Cardiac septum (tissue), 1 donor: ENCODE measurements at regions not wholly inside any gene's neighbourhood (a gene's known extent, or its start where the extent isn't known, plus 50 kb on each side); places are given as distances from the start of the nearest gene placed in this dataset.

Source experiments
- DNase-seq: peaks from one replicate; pipeline ENCODE4 v3.0.0-alpha.2; 2020; ENCODE audit warnings: low spot score
- intact Hi-C: fragments of 100-400 bp; cut with DNase I; formaldehyde crosslinking; loops from one replicate; pipeline ENCODE4 v1.14.0; 2022
- donor health status: DM: no; HTN: no; CAD: no.

DNA sequence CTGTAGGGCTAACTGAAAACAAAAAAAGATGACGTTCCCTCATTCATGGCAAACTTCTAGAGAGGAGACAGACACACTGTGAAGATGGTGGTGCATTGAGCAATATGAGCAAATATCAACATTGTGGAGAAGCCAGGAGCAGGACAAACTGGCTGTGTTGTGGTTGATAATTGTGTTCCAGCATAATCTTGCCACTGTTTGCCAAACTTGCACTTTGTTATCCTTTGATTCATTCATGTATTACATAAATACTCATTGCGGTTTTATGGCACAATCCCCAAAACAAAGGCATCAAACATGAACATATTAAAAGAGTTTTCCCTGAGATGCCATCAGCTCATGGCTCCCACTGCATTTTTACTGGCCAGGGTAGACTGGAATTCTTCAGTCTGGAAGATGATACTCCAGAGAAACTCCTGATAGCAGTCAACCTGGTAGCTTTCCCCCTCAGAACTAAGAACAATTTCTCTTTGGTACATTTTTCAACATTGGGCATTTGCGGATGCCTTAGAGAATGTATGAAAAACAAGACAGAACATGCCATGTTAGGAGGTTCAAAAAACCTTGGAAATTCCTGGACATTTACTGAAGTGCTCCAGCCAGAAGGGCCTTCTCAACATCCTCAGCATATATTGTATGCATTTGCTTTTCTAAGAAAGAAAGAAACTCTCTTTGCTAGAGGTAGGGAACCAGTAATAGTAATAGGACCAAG, 487.4 kb upstream of the CELF4 start:
- intact Hi-C loops = no loop called here
- DNase-seq = no peak

DNA sequence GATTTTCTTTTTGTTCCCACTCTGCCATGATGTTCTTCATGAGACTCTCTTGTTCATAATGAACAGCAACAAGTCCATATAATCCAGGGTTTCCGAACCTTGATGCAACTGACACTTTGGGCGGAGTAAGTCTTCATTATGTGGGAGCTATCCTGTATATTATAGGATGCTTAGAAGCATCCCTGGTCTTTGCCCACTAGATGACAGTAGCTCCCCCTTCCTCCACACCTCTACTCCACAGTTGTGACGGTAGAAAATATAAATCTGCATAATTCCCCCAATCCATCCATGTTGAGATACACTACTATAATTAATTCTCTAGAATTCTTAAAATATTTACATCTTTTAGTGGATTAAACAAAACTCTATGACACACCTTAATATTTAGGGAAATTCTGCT, 482.2 kb upstream of the CELF4 start:
- intact Hi-C loops = no loop called here

DNA sequence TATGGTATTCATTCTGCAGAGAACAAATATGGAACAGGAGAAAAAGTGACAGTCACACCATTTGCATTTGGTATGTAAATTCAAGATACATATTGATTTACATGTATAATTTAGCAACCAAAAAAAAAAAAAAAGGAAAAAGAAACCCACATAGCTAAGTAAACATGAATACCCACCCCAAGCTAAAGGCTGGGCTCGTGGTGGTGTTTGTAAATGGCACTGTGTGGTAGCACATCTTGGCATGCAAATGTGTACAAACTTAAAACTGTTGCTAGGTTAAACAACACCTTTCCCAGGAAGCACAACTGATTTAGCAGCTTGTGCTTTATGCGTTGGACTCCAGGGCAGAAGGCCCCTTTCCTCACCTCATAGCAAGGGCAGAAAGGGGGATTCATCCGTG, 481.1 kb upstream of the CELF4 start:
- intact Hi-C loops = no loop called here
- DNase-seq = no peak

More for the DNA sequence above, 482.2 kb upstream of the CELF4 start:
- no peak for DNase-seq

DNA sequence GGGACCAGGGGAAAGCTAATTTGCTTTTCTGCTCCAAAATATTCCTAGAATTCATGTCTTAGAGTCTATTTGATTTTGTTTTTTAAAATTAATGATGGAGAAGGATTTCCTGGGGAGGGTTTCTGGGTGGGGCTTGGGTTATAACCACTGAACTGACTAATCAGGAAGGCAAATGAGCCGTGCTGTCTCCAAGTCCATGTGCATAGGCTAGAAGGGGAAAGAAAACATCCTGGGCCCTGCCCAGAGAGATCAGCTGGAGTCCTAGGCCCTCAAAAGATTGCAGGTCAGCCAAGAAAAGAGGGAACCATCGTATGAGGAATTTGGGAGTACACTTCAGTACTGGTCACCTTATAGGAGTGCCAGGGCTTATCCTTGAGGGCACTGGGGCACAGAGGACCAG, 480.2 kb upstream of the CELF4 start:
- intact Hi-C loops = no loop called here
- no peak for DNase-seq

DNA sequence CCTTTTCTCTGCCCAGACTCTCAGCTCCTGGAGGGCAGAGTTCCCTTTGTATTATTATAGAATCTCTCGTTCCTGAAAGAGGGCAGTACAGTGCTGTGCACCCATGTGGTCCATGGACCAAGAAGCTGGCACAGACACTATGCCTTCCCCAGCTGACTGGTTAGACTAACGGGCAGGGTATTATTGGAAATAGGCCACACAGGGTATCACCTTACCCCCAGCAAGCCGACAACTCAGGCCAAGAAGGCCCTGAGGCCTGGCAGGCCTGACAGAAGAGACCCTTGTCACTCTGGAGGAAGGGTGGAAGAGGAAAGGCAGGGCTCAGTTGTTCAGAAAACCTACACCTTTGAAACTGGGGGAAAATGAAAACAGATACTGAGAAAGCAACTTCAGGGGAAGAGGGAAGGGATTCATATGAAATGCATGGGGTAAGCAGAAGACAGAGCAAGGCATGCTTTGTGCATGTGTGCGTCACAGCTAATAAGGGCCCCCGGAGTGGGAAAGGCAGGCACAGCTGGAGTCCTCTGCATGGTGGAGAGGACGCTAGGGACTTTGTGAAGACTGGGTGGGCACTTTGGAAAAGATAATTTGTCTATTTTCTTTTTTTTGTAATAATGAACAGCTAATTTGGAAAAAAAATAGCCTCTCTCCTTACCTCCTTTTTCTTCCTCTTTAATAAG, 476.8 kb upstream of the CELF4 start:
- intact Hi-C loops = no loop called here
- no peak for DNase-seq

DNA sequence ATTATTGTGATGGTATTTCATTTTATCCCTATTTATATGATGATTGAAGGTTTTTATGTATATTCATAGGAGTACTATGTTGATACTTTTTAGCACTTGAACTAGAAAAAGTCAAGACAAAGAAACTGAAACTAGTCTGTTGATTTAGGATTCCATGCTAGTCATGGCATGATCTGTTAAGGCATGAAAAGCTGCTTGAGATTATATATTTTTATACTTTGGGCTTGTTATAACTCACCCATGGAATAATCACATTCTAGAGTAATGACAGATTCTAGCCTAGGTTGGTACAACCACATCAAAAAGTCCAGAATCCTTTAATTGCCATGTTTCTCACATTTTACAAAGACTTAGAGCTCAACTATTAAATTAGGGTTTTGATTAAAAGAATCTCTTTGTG, 472.6 kb upstream of the CELF4 start:
- no peak for DNase-seq
- intact Hi-C loops = no loop called here

DNA sequence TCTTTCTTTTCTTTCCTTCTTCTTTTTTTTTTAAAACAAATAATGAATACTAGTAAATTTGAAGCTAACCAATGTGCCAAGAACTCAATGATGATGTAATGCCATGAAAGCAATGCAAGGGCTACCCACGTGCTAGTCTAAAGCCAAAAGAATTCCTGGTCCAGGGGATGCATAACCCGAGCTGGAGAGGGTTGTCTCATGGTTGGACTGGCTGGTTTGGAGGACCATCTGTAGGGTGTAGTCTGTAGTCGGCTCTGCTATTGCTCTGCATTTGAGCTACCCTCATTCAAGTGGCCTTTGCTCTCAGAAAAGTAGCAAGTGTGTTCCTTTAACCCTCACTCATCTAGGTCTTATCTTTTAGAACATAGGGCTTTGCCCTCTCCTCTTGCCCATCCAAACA, 469.6 kb upstream of the CELF4 start:
- intact Hi-C loops = no loop called here
- no peak for DNase-seq

DNA sequence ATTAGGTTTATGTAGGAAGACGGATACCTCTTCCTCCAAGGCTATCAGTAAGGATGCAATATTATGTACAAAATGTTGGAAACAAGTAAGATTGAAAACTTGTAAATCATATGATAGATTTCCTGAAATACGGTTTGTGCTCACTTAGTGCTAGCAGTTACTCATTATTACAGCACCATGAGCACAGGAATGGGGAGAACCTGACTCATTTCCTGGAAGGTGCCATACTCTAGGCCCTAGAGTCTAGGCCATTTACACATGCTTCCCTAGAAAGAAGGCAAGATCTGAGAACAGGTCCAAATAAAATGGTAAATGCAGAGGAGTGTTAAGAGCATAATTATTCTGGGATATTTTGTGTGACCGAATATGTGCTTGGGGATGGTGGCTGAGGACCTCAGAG, 467.7 kb upstream of the CELF4 start:
- intact Hi-C loops = no loop called here

DNA sequence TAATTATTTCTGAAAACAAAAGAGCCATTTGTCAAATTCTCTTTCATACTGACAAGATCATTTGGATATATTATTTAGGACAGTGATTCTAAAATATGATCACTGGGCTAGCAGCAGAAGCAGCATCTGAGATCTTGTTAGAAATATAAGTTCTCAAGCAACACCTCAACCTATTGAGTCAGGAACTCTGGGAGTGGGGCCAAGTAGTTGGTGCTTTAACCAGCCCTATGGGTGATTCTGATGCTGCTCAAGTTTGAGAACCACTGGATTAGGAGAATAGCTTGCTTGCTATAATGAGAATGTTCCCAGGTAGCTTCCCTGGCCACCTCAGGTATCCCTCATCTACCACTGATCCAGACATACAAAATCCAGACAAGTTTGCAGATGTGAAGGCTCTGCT, 466.9 kb upstream of the CELF4 start:
- DNase-seq = no peak
- intact Hi-C loops = no loop called here

More for the DNA sequence above, 467.7 kb upstream of the CELF4 start:
- no peak for DNase-seq

DNA sequence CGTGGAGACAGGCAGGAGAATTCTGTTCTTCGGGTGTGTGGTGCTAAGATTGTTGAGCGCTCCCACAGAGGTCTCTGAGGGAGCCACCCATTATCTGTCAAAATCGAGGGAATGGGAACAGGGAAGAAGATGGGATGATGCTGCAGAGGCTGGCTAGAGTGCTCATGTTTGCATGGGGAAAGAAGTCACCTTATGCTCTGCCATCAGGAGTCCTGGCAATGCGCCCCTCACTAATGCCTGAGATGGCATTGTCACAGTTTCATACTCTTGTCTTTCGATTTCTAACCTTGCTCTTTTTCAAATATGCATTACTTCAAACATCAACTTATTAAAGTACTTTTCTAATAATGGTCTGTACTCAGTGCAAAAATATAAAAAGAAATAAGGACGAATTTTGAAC, 463.3 kb upstream of the CELF4 start:
- intact Hi-C loops = no loop called here
- no peak for DNase-seq

DNA sequence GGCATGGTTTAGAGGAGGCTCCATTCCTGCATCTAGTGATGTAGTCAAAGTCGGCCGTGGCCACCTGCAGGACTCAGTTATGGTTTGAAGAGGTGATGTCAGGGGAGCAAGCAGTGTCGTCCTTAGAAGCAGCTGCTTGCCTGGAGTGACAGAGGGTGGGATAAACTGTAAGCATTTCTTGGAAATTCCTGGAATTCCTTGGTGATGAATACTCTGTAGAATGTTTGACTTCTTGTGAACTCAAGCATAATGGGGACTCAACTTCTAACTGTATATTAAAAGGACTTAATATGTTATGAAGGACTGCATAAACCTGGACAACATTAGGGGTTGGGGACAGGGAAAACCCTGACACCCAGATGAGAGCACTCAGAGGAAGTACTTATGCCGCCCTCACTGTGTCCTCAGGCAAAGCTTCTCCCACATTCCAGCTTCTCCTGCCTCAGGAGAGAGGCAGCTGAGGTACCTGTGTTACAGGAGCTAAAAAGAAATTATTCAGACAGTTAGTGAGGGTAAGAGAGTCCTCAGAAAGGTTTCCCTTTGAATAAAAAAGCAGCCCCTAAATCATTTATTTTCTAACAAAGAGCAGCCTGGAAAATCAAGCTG, 459.9 kb upstream of the CELF4 start:
- DNase-seq = no peak
- intact Hi-C loops = no loop called here

DNA sequence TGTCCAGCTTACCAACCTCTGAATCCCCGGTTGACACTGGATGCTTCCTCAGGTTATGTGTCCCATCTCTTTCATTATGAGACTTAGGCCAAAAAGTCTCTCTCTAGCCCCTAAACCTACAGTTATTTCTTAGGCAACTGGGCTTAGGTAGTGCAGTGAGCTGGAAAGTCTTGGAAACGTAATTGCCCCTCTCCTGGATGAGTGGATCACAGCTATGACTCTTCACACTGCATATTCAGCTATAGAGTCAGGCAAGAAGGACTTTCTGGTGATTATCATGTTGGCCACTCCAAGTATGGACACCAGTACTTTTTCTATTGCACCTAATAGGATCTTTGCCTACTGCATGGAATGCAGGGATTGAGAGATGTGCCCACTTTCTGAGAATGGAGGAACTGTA, 458.3 kb upstream of the CELF4 start:
- DNase-seq = no peak
- intact Hi-C loops = no loop called here

DNA sequence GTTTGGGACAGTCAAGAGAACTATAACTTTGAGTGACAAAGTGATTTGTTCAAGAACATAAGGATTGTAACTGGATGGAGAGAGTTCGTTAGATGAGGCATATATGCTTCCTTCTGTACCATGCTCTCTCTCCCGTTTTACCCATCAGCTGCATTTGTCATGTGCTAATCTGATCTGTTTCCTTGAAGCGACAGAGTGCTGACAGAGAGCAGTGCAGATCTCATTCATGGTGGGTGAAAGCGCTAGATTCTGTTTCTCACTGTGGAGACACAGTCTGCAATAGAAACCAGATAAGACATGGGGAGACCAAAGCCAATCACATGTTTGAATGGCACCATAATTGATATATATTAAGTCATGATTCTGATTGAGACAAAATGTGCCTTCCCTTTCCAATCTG, 456.6 kb upstream of the CELF4 start:
- intact Hi-C loops = no loop called here
- DNase-seq = no peak

DNA sequence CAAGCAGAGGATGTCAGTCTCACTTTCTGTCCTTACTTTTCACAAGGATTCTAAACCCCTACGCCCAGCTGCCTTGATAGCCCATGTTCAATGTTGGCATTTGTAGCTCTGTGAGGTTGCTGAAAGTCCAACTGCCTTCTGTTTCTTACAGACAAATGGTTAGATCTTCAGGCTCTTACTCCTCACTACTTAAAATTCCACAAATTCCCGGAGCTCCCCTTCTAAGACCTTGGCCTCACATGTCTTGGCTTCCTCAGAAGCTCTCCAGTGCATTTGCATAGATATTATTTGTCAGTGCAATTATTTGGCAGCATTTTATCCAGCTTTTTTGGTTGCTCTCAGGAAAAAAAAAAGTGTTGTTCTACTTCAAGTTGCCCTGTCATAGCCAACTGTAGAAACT, 453.7 kb upstream of the CELF4 start:
- intact Hi-C loops = no loop called here
- no peak for DNase-seq

DNA sequence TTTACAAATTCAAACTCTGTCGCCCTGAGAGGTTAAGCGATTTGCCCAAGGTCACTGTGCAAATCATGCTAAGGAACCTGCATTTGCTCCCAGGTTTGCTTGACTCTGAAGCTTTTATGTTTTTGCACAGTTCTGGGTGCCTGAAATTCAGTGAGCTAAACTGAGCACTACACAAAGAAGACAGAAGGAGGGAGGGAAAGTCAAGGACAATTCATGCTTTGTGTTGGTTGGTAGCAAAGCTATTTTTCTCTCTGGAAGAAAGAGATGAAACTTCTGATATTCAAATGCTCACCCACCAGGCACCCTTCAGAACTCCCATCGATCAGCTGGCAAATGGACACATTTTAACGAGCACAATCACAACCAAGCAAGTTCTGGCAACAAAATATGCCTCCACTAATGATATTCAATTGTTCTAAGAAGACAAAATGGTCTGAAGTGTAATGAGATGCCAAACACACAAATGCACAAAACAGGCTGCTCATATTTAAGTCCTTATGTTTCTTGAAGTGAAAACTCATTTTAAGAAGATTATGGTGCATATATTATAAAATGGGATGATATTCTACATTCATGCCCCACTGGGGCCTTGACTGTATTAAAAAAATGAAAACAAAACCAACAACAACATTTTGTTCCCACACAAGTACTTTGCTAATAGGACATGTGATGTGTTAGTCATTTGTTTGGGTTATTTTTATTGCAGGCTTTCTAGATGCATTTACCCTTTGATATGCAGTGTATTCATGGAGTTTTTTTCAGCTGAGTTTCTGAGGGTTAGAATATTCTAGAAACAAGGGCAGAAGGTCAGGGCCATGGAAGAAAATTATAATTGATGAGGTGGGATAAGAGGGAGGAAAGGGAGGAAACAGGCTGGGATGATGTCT, 445.6 kb upstream of the CELF4 start:
- DNase-seq = no peak
- intact Hi-C loops = no loop called here

DNA sequence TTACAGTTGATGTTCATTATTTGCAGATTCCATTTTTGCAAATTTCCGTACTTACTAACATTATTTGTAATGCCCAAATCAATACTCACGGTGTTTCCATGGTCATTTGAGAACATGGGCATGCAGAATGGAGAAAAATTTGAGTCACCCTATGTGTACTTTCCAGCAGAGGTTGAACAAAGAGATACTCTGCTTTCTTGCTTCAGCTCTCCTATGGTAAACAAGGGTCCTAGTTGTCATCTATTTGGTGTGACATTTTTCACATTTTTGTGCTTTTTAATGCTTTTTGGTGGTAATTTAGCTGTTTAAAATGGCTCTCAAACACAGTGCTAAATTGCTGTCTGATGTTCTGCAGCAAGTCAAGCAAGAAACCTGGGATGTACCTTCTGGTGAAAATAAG, 444.4 kb upstream of the CELF4 start:
- DNase-seq = no peak
- intact Hi-C loops = no loop called here

DNA sequence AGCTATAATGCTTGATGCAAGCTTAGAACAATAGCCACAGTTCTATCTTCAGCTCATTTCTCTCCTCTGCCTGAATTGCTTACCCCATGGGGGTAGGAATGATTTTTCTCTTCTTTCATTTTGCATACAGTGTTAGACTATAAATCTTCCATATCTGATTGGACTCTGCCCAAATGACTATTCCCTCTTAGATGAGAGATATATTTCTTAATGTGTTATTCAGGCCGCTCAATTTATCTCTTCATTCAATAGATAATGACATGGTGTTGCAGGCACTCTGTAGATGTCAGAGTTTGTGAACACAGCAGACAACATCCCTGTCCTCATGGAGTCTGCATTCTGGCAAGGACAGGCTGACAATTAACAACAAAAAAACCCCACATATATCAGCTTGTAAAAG, 443.7 kb upstream of the CELF4 start:
- intact Hi-C loops = no loop called here
- DNase-seq = no peak

DNA sequence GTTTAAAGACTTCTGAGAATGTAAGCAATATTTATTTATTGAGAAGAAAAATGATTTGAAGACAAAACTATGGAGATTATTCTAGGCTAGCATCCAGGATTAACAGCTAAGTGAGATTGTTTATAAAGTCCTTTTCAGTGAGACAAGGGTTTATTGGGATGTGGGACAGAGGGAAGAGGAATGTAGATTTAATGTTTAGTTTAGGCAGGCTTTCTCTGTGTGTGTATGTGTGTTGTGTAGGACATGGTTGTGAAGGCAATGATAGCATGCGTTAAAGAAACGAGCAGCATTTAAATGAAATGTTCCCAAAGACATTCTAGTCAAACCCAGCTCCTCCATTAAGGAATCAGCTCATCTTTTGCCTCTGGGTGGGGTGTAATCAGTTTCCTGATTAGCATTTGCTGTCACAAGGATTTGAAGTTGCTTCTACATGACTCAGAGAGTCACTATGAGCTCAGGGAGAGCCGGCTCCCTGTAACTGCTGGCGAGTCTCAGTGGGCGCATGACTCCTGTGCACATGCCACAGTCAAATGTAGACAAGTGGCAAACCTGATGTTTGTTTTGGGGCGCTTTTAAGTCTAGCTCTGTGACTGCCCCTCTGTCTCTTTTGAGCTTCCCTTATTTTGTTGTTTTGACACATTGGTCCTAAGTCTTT, 442.2 kb upstream of the CELF4 start:
- DNase-seq = no peak
- intact Hi-C loops = no loop called here

DNA sequence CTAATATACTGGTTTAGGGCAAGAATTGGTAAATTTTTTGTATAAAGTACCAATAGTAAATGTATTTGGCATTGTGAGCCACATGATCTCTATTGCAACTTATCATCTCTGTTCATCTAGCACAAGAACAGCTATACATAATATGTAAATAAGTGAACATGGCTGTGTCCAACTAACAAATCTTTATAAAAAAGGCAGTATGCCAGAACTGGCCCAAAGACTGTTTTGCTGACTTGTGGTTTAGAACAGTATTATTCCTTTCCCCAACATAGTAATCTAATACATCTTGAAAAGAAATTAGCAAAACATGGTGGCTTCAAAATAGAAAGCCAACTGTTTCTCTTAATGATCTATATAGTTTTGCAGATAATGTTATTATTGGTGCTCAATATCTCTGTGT, 441.4 kb upstream of the CELF4 start:
- intact Hi-C loops = no loop called here

DNA sequence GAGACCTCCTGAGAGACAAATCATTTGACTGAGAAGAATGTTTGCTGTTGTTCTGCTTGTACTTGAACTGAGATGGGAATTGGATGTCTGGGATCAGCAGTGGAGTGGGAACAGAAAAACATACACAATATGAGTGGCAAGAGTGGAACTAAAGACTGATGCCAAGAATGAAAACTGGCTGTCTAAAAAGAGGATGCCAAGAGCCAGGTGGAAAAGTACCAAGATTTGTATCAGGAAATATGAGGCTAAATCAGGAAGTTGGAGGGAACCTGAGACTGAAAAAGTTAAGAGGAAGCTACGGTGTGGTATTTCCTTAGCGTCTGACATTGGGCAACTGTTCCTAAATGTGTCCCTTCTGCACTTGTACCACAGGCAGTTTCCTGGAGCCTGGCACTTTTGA, 440.9 kb upstream of the CELF4 start:
- intact Hi-C loops = no loop called here

More for the DNA sequence above, 441.4 kb upstream of the CELF4 start:
- no peak for DNase-seq

More for the DNA sequence above, 440.9 kb upstream of the CELF4 start:
- no peak for DNase-seq
